ENCODE measurements at regions not wholly inside any gene's neighbourhood (a gene's known extent, or its start where the extent isn't known, plus 50 kb on each side); places are given as distances from the start of the nearest gene placed in this dataset.

- TF ChIP-seq RFX5 (IDR thresholded peaks at IDR 0.05; ENCODE audit: low read length) = no peak
These were observed 183.1 kb downstream of the CHST1 start (continued) for GRCh38 chr11:45482331-45482730.

GRCh38 chr11:45481026-45481425, 184.4 kb downstream of the CHST1 start:
- no peak overlapping the region for H3K4me2 ChIP-seq
- WGBS (ENCODE audit: low lambda C conversion rate) = 29% methylated on average over 3 of the region's 3 CpGs
- no peak overlapping the region for H2AFZ ChIP-seq (ENCODE audit: low read depth)
- no peak overlapping the region for H3K9ac ChIP-seq
- H3K27me3 ChIP-seq (ENCODE audit: insufficient read depth) = peaks cover 38% of the 10 kb centered on the region; the same call in 1 of the 2 replicates
- H4K20me1 ChIP-seq (ENCODE audit: insufficient read depth) = no peaks in the 10 kb centered on the region
- no peaks in the 10 kb centered on the region for H3F3A ChIP-seq (replicated peaks; ENCODE audit: insufficient read depth)
- no peaks in the 10 kb centered on the region for H3K36me3 ChIP-seq (replicated peaks in 1 of 2; ENCODE audit: control insufficient read depth in 1 of 2, insufficient read depth in 2 of 2, low read length in 1 of 2)
- H3K4me1 ChIP-seq (ENCODE audit: control insufficient read depth in 1 of 2, insufficient read depth in 2 of 2, low read depth in 1 of 2, low read length in 1 of 2) = no peaks in the 10 kb centered on the region; a peak in 1 of 4 replicates
- TF ChIP-seq REST (IDR thresholded peaks at IDR 0.05; ENCODE audit: low read depth, low read length) = no peak
- TF ChIP-seq EP300 (IDR thresholded peaks at IDR 0.05; ENCODE audit: borderline replicate concordance in 1 of 2, low read depth in 1 of 2, low read length in 1 of 2) = no peak
- no peak for TF ChIP-seq ELF1 (IDR thresholded peaks at IDR 0.05)
- TF ChIP-seq RXRA (IDR thresholded peaks at IDR 0.05; ENCODE audit: borderline replicate concordance, low read depth) = no peak
- no peaks in the 10 kb centered on the region for H3K9me2 ChIP-seq
- H3K4me3 ChIP-seq (ENCODE audit: low read depth in 2 of 2, low read length in 1 of 2) = no peak overlapping the region
- POLR2A ChIA-PET = no interaction called here
- DNase-seq = no peak
- H3K27ac ChIP-seq (ENCODE audit: low read depth in 2 of 2, low read length in 1 of 2) = no peak overlapping the region
- CTCF ChIA-PET = no interaction called here
- no peaks in the 10 kb centered on the region for H3K79me2 ChIP-seq (ENCODE audit: insufficient read depth)
- no peaks in the 10 kb centered on the region for H3K9me3 ChIP-seq

GRCh38 chr11:45477588-45477987, 187.8 kb downstream of the CHST1 start:
- no peak overlapping the region for H2AFZ ChIP-seq (ENCODE audit: low read depth)
- peaks cover 38% of the 10 kb centered on the region; the same call in 1 of the 2 replicates for H3K27me3 ChIP-seq (ENCODE audit: insufficient read depth)
- no peaks in the 10 kb centered on the region for H3K9me2 ChIP-seq
- H3K4me3 ChIP-seq (ENCODE audit: low read depth in 2 of 2, low read length in 1 of 2) = no peak overlapping the region
- H4K20me1 ChIP-seq (ENCODE audit: insufficient read depth) = no peaks in the 10 kb centered on the region
- H3K79me2 ChIP-seq (ENCODE audit: insufficient read depth) = no peaks in the 10 kb centered on the region
- ChIA-PET CTCF (interaction anchor here (1.0 kb wide), 1 partner anchor 106 kb away, joined by 3 read pairs; no protein-coding TSS in a partner anchor), POLR2A (no interaction called here)
- no peaks in the 10 kb centered on the region for H3K36me3 ChIP-seq (replicated peaks in 1 of 2; ENCODE audit: control insufficient read depth in 1 of 2, insufficient read depth in 2 of 2, low read length in 1 of 2)
- no peaks in the 10 kb centered on the region for H3K9me3 ChIP-seq
- DNase-seq = no peak
- TF ChIP-seq SIN3A (IDR thresholded peaks at IDR 0.05; ENCODE audit: borderline replicate concordance, low read depth, low read length) (no peak), GABPA (IDR thresholded peaks at IDR 0.05; ENCODE audit: low read depth) (no peak), GATA2 (CRISPR knock-in tag; IDR thresholded peaks at IDR 0.05) (no peak), RCOR1 (IDR thresholded peaks at IDR 0.05; ENCODE audit: low read length) (no peak), FOXJ3 (CRISPR knock-in tag; IDR thresholded peaks at IDR 0.05) (no peak), SMC3 (IDR thresholded peaks at IDR 0.05; ENCODE audit: low read depth, low read length) (no peak), EP300 (IDR thresholded peaks at IDR 0.05; ENCODE audit: borderline replicate concordance in 1 of 2, low read depth in 1 of 2, low read length in 1 of 2) (no peak), MXI1 (IDR thresholded peaks at IDR 0.05; ENCODE audit: low read depth, low read length) (no peak), CHD2 (IDR thresholded peaks at IDR 0.05; ENCODE audit: low read length, partially characterized antibody) (no peak), REST (IDR thresholded peaks at IDR 0.05; ENCODE audit: low read depth, low read length) (no peak), RFX5 (IDR thresholded peaks at IDR 0.05; ENCODE audit: low read length) (no peak)
- no peak overlapping the region for H3K4me2 ChIP-seq
- WGBS (ENCODE audit: low lambda C conversion rate) = 10% methylated on average over 1 of the region's 1 CpG
- H3K9ac ChIP-seq = no peak overlapping the region
- no peaks in the 10 kb centered on the region for H3F3A ChIP-seq (replicated peaks; ENCODE audit: insufficient read depth)
- no peaks in the 10 kb centered on the region for H3K4me1 ChIP-seq (ENCODE audit: control insufficient read depth in 1 of 2, insufficient read depth in 2 of 2, low read depth in 1 of 2, low read length in 1 of 2)
- H3K27ac ChIP-seq (ENCODE audit: low read depth in 2 of 2, low read length in 1 of 2) = no peak overlapping the region
